ENCODE measurements at regions not wholly inside any gene's neighbourhood (a gene's known extent, or its start where the extent isn't known, plus 50 kb on each side); places are given as distances from the start of the nearest gene placed in this dataset.

- TF ChIP-seq CTBP1 (IDR thresholded peaks at IDR 0.05; ENCODE audit: borderline replicate concordance) (no peak), FOXM1 (IDR thresholded peaks at IDR 0.05; ENCODE audit: borderline replicate concordance) (no peak), NFRKB (IDR thresholded peaks at IDR 0.05) (no peak), ARNT (IDR thresholded peaks at IDR 0.05) (no peak)
- DNase-seq (ENCODE audit: extremely low spot score) = no peak
- CTCF ChIA-PET = no interaction called here
- POLR2A ChIA-PET = no interaction called here
Measured at GRCh38 chr4:89582756-89583505, 254.0 kb downstream of the SNCA start.

DNA sequence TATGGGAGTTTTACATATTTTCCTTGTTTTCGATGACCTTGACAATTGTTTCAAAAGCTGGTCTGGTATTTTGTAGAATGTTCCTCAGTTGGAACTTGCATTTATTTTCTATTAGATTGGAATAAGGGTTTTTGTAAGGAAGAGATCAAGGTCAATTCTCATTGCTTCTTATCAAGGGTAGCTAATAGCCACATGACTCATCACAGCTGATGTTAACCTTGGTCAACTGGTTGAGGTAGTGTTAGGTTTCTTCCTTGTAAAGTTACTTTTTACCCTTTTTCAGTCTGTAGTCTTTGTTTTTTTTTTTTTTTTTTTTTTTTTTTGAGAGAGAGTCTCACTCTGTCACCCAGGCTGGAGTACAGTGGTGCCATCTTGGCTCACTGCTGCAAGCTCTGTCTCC, 257.2 kb downstream of the SNCA start:
- ChIA-PET POLR2A (no interaction called here), CTCF (interaction anchor here (0.6 kb wide), 1 partner anchor 702 kb away, joined by 4 read pairs; no protein-coding TSS in a partner anchor)
- no peak for DNase-seq (ENCODE audit: extremely low spot score)
- TF ChIP-seq BHLHE40 (IDR thresholded peaks at IDR 0.05; ENCODE audit: borderline replicate concordance) (no peak), FOXK2 (IDR thresholded peaks at IDR 0.05) (no peak), PKNOX1 (IDR thresholded peaks at IDR 0.05) (no peak), CTBP1 (IDR thresholded peaks at IDR 0.05; ENCODE audit: borderline replicate concordance) (no peak), NFRKB (IDR thresholded peaks at IDR 0.05) (no peak), ARNT (IDR thresholded peaks at IDR 0.05) (no peak), SUZ12 (IDR thresholded peaks at IDR 0.05) (no peak), ZNF384 (IDR thresholded peaks at IDR 0.05) (no peak), LEF1 (IDR thresholded peaks at IDR 0.05; ENCODE audit: borderline replicate concordance) (no peak), ELF4 (IDR thresholded peaks at IDR 0.05) (no peak), TARDBP (IDR thresholded peaks at IDR 0.05) (no peak), FOXA1 (IDR thresholded peaks at IDR 0.05) (no peak), HDGF (IDR thresholded peaks at IDR 0.05; ENCODE audit: borderline replicate concordance) (no peak), L3MBTL2 (conservative IDR thresholded peaks at IDR 0.05) (no peak), SP1 (IDR thresholded peaks at IDR 0.05) (no peak)

DNA sequence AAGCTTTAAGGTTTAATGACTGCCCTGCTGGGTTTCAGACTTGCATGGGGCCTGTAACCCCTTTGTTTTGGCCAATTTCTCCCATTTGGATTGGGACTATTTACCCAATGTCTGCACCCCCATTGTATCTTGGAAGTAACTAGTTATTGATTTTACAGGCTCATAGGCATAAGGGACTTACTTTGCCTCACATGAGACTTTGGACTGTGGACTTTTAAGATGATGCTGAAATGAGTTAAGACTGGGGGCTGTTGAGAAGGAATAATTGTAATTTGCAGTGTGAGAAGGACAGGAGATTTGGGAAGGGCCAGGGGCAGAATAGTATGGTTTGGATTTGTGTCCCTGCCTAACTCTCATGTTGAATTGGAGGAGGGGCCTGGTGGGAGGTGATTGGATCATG, 260.7 kb downstream of the SNCA start:
- TF ChIP-seq NFRKB (IDR thresholded peaks at IDR 0.05) (no peak), TARDBP (IDR thresholded peaks at IDR 0.05) (no peak), L3MBTL2 (conservative IDR thresholded peaks at IDR 0.05) (no peak), FOXK2 (IDR thresholded peaks at IDR 0.05) (no peak), HDGF (IDR thresholded peaks at IDR 0.05; ENCODE audit: borderline replicate concordance) (no peak), FOXA1 (IDR thresholded peaks at IDR 0.05) (no peak), SP1 (IDR thresholded peaks at IDR 0.05) (no peak), ELF4 (IDR thresholded peaks at IDR 0.05) (no peak), ARNT (IDR thresholded peaks at IDR 0.05) (no peak), SUZ12 (IDR thresholded peaks at IDR 0.05) (no peak), PKNOX1 (IDR thresholded peaks at IDR 0.05) (no peak), FOXM1 (IDR thresholded peaks at IDR 0.05; ENCODE audit: borderline replicate concordance) (no peak), LEF1 (IDR thresholded peaks at IDR 0.05; ENCODE audit: borderline replicate concordance) (no peak), BHLHE40 (IDR thresholded peaks at IDR 0.05; ENCODE audit: borderline replicate concordance) (no peak), CTBP1 (IDR thresholded peaks at IDR 0.05; ENCODE audit: borderline replicate concordance) (no peak), ZNF384 (IDR thresholded peaks at IDR 0.05) (no peak)
- ChIA-PET POLR2A (no interaction called here), CTCF (no interaction called here)
- no peak for DNase-seq (ENCODE audit: extremely low spot score)

GRCh38 chr4:89575840-89576239, 261.1 kb downstream of the SNCA start:
- no peak for DNase-seq (ENCODE audit: extremely low spot score)
- POLR2A ChIA-PET = no interaction called here
- CTCF ChIA-PET = no interaction called here
- no peak for TF ChIP-seq TARDBP (IDR thresholded peaks at IDR 0.05)

DNA sequence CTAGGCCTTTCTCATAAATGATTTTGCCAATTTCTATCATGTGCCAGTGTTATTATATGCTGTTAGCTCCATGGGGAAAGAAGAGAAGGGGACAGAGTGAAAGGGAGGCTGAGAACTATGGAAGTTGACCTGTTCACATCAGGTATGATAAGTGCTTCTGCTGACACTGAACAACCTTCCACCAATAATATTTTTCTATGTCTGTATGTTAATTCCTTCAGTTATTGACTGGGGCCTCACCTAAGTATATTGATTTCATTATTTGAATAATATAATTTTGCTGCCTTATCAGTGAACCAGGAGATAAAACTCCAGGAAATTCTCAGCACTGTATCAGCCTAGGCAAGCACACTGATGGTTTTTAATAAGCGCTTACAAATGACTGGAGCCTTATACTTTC, 262.8 kb downstream of the SNCA start:
- TF ChIP-seq PKNOX1 (IDR thresholded peaks at IDR 0.05) (no peak), BHLHE40 (IDR thresholded peaks at IDR 0.05; ENCODE audit: borderline replicate concordance) (no peak), NFRKB (IDR thresholded peaks at IDR 0.05) (no peak), HDGF (IDR thresholded peaks at IDR 0.05; ENCODE audit: borderline replicate concordance) (no peak), ARNT (IDR thresholded peaks at IDR 0.05) (no peak), TARDBP (IDR thresholded peaks at IDR 0.05) (no peak)
- POLR2A ChIA-PET = no interaction called here
- DNase-seq (ENCODE audit: extremely low spot score) = no peak
- CTCF ChIA-PET = no interaction called here

DNA sequence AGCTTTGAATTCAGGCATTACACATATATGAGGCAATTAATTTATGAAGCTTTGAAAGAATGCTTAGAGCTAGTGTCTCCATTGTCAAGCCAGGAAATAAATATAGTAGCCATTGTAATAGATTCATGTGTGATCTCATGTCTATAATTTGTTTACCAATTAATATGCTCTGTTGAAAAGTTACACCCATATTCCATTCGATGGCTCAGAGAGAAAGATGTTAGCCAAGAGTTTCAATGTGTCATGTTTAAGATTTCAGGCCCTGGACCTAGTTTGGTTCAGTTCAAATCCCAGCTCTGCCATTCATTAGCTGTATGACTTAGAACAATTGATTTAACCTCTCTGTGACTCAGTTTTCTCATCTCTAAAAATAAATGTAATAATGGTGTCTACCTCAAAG, 263.3 kb downstream of the SNCA start:
- ChIA-PET CTCF (no interaction called here), POLR2A (no interaction called here)
- DNase-seq (ENCODE audit: extremely low spot score) = no peak
- TF ChIP-seq FOXK2 (IDR thresholded peaks at IDR 0.05) = no peak
- TF ChIP-seq CTBP1 (IDR thresholded peaks at IDR 0.05; ENCODE audit: borderline replicate concordance) = no peak
- no peak for TF ChIP-seq FOXA1 (IDR thresholded peaks at IDR 0.05)
- TF ChIP-seq NFRKB (IDR thresholded peaks at IDR 0.05) = no peak
- TF ChIP-seq SUZ12 (IDR thresholded peaks at IDR 0.05) = no peak
- no peak for TF ChIP-seq HDGF (IDR thresholded peaks at IDR 0.05; ENCODE audit: borderline replicate concordance)
- no peak for TF ChIP-seq ZNF384 (IDR thresholded peaks at IDR 0.05)
- no peak for TF ChIP-seq ARNT (IDR thresholded peaks at IDR 0.05)
- no peak for TF ChIP-seq LEF1 (IDR thresholded peaks at IDR 0.05; ENCODE audit: borderline replicate concordance)
- TF ChIP-seq TARDBP (IDR thresholded peaks at IDR 0.05) = no peak
